Left renal pelvis (tissue), 4 donors: ENCODE measurements at regions not wholly inside any gene's neighbourhood (a gene's known extent, or its start where the extent isn't known, plus 50 kb on each side); places are given as distances from the start of the nearest gene placed in this dataset.

Experiments
- DNase-seq, 4 donors: peaks; one replicate each; pipeline ENCODE4 v3.0.0-alpha.2; 2013; ENCODE audit warnings: low read depth in 4 of 4, low spot score in 3 of 4

GRCh38 chr13:61779456-61779855 is 363.8 kb upstream of the PCDH20 start:
- DNase-seq = no peak

GRCh38 chr13:61778531-61778930 is 362.9 kb upstream of the PCDH20 start:
- no peak for DNase-seq

- DNase-seq = no peak
Observed at GRCh38 chr13:61777899-61778298, 362.2 kb upstream of the PCDH20 start.

- DNase-seq = no peak
Observed at GRCh38 chr13:61777271-61777670, 361.6 kb upstream of the PCDH20 start.

GRCh38 chr13:61774903-61775302 is 359.3 kb upstream of the PCDH20 start:
- DNase-seq = no peak

GRCh38 chr13:61770681-61771080 is 355.0 kb upstream of the PCDH20 start:
- DNase-seq = no peak

GRCh38 chr13:61768175-61768574 is 352.5 kb upstream of the PCDH20 start:
- DNase-seq = no peak

- DNase-seq = no peak
Observed at GRCh38 chr13:61766667-61767058, 351.0 kb upstream of the PCDH20 start.

- no peak for DNase-seq
Observed at GRCh38 chr13:61765940-61766666, 350.5 kb upstream of the PCDH20 start.

GRCh38 chr13:61765181-61765742 is 349.6 kb upstream of the PCDH20 start:
- no peak for DNase-seq

GRCh38 chr13:61761690-61762089 is 346.0 kb upstream of the PCDH20 start:
- no peak for DNase-seq

- DNase-seq = no peak
Observed at GRCh38 chr13:61760102-61760501, 344.5 kb upstream of the PCDH20 start.

- no peak for DNase-seq
Observed at GRCh38 chr13:61756031-61756430, 340.4 kb upstream of the PCDH20 start.

GRCh38 chr13:61751039-61751438 is 335.4 kb upstream of the PCDH20 start:
- no peak for DNase-seq

- no peak for DNase-seq
Observed at GRCh38 chr13:61738236-61738750, 322.6 kb upstream of the PCDH20 start.

GRCh38 chr13:61734683-61735082 is 319.0 kb upstream of the PCDH20 start:
- no peak for DNase-seq

- peak in 3 of 4 donors; percentile 5 to 47 (median 22) for DNase-seq
Observed at GRCh38 chr13:61728471-61728870, 312.8 kb upstream of the PCDH20 start.

- no peak for DNase-seq
Observed at GRCh38 chr13:61727767-61728166, 312.1 kb upstream of the PCDH20 start.

GRCh38 chr13:61725806-61726205 is 310.2 kb upstream of the PCDH20 start:
- no peak for DNase-seq

GRCh38 chr13:61722119-61722518 is 306.5 kb upstream of the PCDH20 start:
- DNase-seq = no peak

- DNase-seq = no peak
Observed at GRCh38 chr13:61712621-61713020, 297.0 kb upstream of the PCDH20 start.

- DNase-seq = no peak
Observed at GRCh38 chr13:61709258-61709657, 293.6 kb upstream of the PCDH20 start.
